Upper lobe of right lung (tissue), 1 donor: ENCODE measurements at regions not wholly inside any gene's neighbourhood (a gene's known extent, or its start where the extent isn't known, plus 50 kb on each side); places are given as distances from the start of the nearest gene placed in this dataset.

ENCODE experiments used
- ATAC-seq: fragments of 200-7000 bp; cut with Tn5 transposase; one replicate; pipeline ENCODE4 v1.9.1; 2020; ENCODE audit warnings: mild to moderate bottlenecking, moderate library complexity
- DNase-seq: peaks from one replicate; pipeline ENCODE4 v3.0.0-alpha.2; 2020
- H3K27ac ChIP-seq: fragments of 200-600 bp; one replicate; pipeline ENCODE4 v1.8.0; 2022
- H3K27me3 ChIP-seq: fragments of 200-600 bp; one replicate; pipeline ENCODE4 v1.8.0; 2022; ENCODE audit warnings: mild to moderate bottlenecking
- H3K36me3 ChIP-seq: fragments of 200-600 bp; one replicate; pipeline ENCODE4 v1.8.0; 2022
- H3K4me1 ChIP-seq: fragments of 200-600 bp; one replicate; pipeline ENCODE4 v1.8.0; 2022
- H3K4me3 ChIP-seq: fragments of 200-600 bp; one replicate; pipeline ENCODE4 v1.8.0; 2022; ENCODE audit warnings: mild to moderate bottlenecking
- H3K9me3 ChIP-seq: fragments of 200-600 bp; one replicate; pipeline ENCODE4 v1.8.0; 2022
- CTCF ChIP-seq: fragments of 200-600 bp; IDR thresholded peaks from one replicate; pipeline ENCODE4 v1.8.0; 2022; ENCODE audit warnings: antibody characterized with exemption
- intact Hi-C: fragments of 100-400 bp; cut with DNase I; formaldehyde crosslinking; loops from one replicate; pipeline ENCODE4 v1.11.0; 2022
- donor health status: DM: no; HTN: yes; CAD: no; lungs with severe emphysema.

- no peak overlapping the region for H3K4me3 ChIP-seq
Measured at GRCh38 chr13:107367258-107367657, 799.3 kb upstream of the ARGLU1 start.

DNA sequence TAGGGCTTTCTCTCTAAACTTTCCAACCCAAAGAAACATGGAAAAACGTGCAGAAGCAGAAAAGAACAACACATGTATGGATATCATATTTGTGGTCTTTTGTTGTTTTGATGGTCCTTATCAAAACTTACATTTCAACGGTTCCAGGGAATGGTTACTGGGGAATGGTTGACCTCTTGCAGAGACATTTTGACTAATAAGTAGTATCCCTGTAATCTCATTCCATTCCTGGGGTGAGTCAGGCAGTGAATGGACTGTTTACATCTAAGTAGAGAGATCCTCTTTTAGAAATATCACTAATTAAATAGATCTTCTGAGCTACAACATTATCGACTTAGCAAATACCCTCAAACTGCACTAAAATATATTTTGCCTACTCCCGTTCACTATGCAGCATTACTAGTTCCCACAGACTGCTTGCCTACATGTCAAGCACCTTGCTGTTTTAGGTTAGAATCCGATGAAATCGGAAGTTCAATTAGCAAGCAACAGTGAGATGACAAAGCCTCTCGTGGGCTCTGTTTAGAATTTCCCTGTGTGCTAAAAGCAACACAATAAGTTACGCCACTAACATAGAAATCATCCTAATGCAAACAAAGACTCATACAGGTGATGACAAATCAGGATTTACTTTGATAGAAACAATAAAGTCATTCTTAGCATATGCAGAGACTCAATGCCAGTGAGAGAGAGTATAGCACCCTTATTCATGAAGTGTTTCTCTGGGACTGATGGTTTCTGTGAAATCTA, 797.7 kb upstream of the ARGLU1 start:
- DNase-seq: no peak
- ATAC-seq: no peak
- no peaks in the 10 kb centered on the region for H3K27me3 ChIP-seq
- no peak overlapping the region for H3K27ac ChIP-seq
- no peaks in the 10 kb centered on the region for H3K36me3 ChIP-seq
- intact Hi-C loops: no loop called here
- no peak overlapping the region for H3K4me3 ChIP-seq
- H3K4me1 ChIP-seq: no peaks in the 10 kb centered on the region
- no peak for TF ChIP-seq CTCF
- H3K9me3 ChIP-seq: no peaks in the 10 kb centered on the region

More at GRCh38 chr13:107367258-107367657, 799.3 kb upstream of the ARGLU1 start:
- intact Hi-C loops: no loop called here
- Histone ChIP-seq H3K4me1 (no peaks in the 10 kb centered on the region), H3K27ac (no peak overlapping the region), H3K9me3 (no peaks in the 10 kb centered on the region), H3K27me3 (no peaks in the 10 kb centered on the region), H3K36me3 (no peaks in the 10 kb centered on the region)
- ATAC-seq (no peak), DNase-seq (no peak)
- TF ChIP-seq CTCF: no peak

GRCh38 chr13:107364658-107365057, 796.7 kb upstream of the ARGLU1 start:
- H3K9me3 ChIP-seq: no peaks in the 10 kb centered on the region
- no peaks in the 10 kb centered on the region for H3K4me1 ChIP-seq
- H3K27me3 ChIP-seq: no peaks in the 10 kb centered on the region
- no peaks in the 10 kb centered on the region for H3K36me3 ChIP-seq
- TF ChIP-seq CTCF: no peak
- no peak for DNase-seq
- no peak for ATAC-seq
- H3K4me3 ChIP-seq: no peak overlapping the region
- intact Hi-C loops: no loop called here
- no peak overlapping the region for H3K27ac ChIP-seq

GRCh38 chr13:107361666-107362065, 793.7 kb upstream of the ARGLU1 start:
- H3K9me3 ChIP-seq: no peaks in the 10 kb centered on the region
- H3K36me3 ChIP-seq: no peaks in the 10 kb centered on the region
- no peak for DNase-seq
- no peak for ATAC-seq
- no peak for TF ChIP-seq CTCF
- H3K27ac ChIP-seq: no peak overlapping the region
- H3K27me3 ChIP-seq: no peaks in the 10 kb centered on the region
- intact Hi-C loops: no loop called here
- no peak overlapping the region for H3K4me3 ChIP-seq
- no peaks in the 10 kb centered on the region for H3K4me1 ChIP-seq

- no peaks in the 10 kb centered on the region for H3K27me3 ChIP-seq
- no peak for ATAC-seq
- intact Hi-C loops: no loop called here
Measured at GRCh38 chr13:107360010-107360409, 792.1 kb upstream of the ARGLU1 start.

More at GRCh38 chr13:107360010-107360409, 792.1 kb upstream of the ARGLU1 start:
- no peaks in the 10 kb centered on the region for H3K4me1 ChIP-seq
- no peak overlapping the region for H3K4me3 ChIP-seq
- no peak overlapping the region for H3K27ac ChIP-seq
- no peak for TF ChIP-seq CTCF
- no peak for DNase-seq
- H3K36me3 ChIP-seq: no peaks in the 10 kb centered on the region
- H3K9me3 ChIP-seq: no peaks in the 10 kb centered on the region
